GM21526 (cell line): ENCODE measurements at regions not wholly inside any gene's neighbourhood (a gene's known extent, or its start where the extent isn't known, plus 50 kb on each side); places are given as distances from the start of the nearest gene placed in this dataset.
"Not testable (repeated sequence)": the region's sequence is repeated elsewhere in the genome, so short reads cannot be mapped to it uniquely, and the experiment has no call there.

Source experiments
- ATAC-seq: cut with Tn5 transposase; IDR thresholded peaks from one replicate; pipeline ENCODE4 v1.9.1; 2021; ENCODE audit warnings: moderate library complexity; ENCODE audit not compliant: unreplicated experiment, low FRiP score

DNA sequence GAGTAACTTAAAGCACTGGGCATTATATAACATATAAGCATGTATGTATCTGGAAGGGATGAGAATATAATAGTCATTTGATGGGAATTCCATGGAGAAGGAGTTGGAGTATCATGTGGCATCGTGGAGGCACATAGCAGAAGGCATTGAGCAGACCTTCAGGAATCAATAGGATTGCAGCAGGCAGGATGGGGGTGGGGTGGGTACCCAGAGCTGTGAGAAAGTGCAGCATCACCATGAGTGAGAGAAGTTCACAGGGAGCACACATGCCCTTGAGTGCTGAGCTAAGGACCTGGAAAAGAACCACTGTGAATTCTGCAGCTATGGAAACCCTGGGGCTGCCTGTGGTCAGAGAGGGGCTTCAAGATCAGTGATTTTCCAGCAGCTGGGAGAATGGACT lies 57.3 kb downstream of the MED10 start:
- no peak for ATAC-seq

DNA sequence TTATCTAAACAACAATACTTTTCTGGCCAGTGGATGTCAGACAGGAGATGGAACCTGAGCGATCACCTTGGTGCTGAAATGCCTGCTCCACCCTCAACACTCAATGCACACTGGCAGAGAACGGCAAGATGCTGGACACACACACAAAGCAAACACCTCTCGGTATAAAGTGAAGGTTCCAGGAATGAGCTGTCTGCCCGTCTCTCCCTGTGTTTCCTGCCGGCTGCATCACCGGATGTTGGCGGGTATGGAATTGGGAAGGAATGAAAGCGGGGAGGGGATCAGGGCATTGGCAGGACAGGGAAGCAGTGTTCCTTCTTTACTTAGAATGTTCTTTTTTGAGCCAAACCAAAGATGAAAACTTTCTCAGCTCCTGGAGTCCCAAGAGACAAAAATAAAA lies 59.2 kb downstream of the MED10 start:
- ATAC-seq: no peak

- ATAC-seq: no peak
Observed at GRCh38 chr5:6317116-6317798, 61.1 kb downstream of the MED10 start.

- no peak for ATAC-seq
Observed at GRCh38 chr5:6315580-6315979, 62.8 kb downstream of the MED10 start.

DNA sequence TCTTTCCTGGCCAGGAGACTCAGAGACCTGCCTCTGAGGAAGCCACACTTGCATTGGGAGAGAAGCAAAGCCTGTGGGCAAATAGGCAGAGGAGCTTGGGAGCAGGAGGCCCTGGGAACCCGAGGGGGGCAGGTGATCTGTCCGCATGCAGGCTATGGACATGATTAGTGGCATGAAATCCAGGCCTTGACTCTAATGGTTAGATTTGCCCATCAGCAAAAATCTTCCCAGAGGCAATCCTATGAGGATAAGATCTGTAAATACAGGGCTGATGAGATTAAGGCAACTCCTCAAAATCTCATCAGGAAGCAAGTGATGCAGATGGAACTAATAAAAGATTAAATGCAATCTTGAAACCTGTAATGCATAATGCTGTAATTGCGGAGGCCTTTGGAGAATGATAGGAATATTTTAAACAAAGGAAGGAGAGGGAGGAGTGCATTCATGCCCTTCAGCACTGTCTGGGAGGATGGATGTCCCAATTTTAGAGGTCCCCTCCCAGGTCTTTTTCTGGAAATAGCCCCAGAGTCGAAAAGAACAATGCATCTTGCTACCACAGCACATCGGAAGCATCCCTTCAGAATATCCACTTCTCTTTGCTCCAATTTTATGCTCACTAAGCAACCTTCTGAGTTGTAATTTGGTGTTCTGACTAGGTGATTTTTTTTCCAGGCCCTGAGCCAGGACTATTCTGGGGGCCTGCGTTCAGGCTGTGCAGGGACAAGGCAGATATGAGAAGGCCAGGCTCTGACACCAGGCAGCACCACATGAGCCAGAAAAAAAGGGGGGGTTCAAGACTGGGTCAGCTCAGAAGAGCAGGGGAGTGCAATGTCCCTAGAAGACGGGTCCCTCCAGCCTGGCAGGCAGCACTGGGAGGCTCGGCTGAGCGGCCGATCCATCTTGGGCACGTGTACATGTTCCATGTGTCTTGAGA lies 66.5 kb downstream of the MED10 start:
- no peak for ATAC-seq

GRCh38 chr5:6309949-6310348 lies 68.4 kb downstream of the MED10 start:
- ATAC-seq: no peak

DNA sequence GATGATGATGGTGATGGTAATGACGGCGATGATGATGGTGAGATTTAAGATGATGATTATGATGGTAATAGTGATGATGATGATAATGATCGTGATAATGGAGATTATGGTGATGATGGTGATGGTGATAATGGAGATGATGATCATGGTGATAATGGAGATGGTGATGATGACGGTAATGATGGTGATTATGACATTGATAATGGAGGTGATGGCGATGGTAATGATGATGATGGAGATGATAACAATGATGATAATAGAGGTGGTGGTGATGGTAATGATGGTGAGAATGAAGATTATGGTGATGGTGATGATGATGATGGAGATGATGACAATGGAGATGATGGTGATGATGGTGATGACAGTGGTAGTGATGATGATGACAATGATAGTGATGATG lies 69.7 kb downstream of the MED10 start:
- ATAC-seq: no peak

DNA sequence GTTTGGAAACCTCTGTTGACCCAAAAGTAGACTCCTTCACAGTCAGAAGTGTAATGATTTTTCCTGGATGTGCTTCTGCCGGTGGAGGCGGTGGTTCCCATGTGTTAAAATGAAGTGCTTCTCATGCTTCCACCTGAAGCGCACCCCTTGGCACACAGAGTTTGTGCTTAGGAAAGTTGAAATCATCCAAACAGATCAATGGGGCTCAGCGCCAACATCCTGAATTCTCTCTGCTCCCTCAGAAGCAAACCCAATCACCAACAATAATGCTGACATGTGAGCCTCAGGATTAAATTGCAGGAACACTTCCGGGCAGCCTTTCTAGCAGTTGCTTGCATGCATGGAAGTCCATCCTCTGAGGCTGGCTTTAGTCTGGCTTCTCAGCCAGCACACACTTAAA lies 71.0 kb downstream of the MED10 start:
- no peak for ATAC-seq

DNA sequence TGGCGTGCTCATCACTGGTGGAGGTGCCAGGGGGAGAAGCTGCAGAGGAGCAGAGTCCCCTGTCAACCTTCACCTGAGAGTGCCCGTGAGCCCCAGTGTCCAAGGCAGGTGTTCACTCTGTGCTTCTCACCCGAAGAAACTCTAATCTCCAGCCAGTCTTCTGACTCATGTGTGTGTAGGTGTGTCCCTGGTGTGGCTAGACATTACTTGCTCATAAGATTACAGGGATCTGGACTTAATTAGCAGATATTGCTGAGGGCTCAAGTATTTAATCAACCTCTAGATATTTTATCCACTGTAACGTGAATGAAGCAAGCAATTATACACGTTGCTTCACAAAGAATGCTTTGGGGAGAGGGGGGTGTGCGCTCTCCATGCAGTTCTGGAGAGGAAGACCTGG lies 72.5 kb downstream of the MED10 start:
- no peak for ATAC-seq

DNA sequence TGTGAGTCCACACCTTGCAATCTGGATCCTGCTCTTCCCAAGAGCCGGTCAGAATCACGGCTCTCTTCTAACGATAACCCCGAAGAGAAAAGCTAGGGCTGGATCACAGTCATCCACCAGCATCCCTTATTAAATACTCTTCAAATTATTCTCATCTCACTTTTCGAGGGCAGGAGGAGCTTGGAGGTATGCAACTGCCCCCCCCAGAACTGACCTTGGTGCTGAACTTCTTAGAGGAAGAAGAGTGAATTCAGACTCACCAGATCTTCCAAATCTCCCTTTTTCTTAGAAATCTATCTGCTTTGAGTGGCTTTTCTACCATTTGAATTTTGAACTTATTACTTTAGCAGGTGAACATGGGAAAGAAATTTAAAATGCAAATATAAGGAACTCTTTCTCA lies 75.7 kb downstream of the MED10 start:
- no peak for ATAC-seq

- ATAC-seq: no peak
Observed at GRCh38 chr5:6302075-6302474, 76.3 kb downstream of the MED10 start.

- ATAC-seq: no peak
Observed at GRCh38 chr5:6296524-6296923, 81.8 kb downstream of the MED10 start.

- ATAC-seq: no peak
Observed at GRCh38 chr5:6291961-6292360, 86.4 kb downstream of the MED10 start.

DNA sequence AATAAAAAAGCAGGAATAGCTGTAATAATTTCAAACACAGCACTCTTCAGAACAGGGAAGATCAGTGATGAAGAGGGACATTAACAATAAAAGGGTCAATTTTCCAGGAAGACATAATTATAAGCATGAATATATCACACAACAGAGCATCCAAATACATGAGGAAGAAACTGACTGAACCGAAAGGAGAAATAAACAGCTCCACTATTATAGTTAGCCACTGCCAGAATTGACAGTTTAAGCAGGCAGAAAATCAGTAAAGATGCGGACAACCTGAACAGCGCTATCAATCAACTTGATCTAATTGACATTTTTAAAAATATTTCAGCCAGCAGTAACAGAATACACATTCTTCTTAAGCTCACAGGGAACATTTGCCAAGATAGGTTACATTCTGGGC lies 89.1 kb downstream of the MED10 start:
- ATAC-seq: no peak

DNA sequence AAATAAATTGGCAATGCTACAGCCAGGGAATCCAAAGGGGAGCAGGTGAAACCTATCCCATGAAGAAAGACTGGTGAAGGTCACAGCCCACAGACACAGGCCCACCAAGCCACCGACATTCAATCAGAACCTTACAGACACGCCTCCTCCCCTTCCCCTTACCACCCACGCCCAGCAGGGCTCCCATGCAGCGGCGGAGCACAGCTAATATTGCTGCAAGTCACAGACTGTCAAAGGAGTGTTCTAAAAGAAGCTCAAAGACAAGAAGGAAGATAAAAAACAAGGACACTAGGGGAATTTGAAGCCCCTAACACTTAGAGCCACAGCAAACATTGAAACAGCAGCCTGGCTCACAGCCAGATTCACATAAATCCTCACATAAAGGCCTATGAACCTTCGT lies 91.2 kb downstream of the MED10 start:
- no peak for ATAC-seq

DNA sequence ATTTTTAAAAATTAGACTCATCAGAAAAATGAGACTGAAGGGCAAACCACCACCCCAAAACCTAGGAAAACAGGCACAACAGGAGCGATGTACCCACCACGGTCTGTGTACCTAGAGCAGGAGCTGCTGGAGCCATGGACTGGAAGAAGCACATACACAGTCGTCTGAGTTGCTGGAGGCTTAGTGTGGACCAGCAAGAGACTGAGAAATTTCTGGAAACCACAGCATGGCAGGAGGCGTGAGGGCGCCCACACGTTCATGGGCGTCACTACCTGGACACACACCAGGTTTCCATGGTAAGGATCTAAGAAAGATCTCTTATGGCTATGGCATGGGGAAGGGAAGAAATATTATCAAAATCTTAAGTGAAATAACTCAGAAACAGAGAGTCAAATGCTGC lies 91.9 kb downstream of the MED10 start:
- ATAC-seq: no peak

DNA sequence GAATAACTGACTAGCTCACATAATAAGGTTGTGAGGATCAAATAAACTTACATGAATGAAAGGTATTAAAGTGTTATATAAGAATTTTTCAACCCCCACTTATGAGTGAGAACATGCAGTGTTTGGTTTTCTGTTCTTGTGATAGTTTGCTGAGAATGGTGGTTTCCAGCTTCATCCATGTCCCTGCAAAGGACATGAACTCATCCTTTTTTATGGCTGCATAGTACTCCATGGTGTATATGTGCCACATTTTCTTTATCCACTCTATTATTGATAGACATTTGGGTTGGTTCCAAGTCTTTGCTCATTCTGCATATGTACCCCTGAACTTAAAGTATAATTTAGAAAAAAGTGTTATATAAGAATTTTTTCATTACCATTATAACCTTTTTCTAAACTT lies 93.9 kb downstream of the MED10 start:
- ATAC-seq: not testable (repeated sequence)

DNA sequence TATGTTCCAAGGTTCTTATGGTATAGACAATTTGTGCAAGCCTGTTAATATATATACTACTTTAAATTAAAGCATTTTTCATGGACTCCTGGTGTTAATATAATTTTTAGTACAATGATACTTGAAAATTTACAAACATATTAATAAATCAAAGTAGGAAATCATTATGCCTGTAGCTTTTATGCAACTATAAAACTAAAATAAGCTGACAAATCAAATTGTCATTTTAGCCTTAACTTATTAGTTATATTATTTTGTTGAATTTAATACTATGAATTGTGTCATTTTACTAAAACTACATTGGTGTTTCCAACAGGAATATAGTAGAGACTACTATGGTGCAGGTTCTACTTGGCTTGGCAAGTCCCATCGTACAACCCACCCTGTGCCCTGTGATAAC lies 96.0 kb downstream of the MED10 start:
- no peak for ATAC-seq

GRCh38 chr5:6281818-6282217 lies 96.5 kb downstream of the MED10 start:
- no peak for ATAC-seq

GRCh38 chr5:6280425-6281100 lies 97.8 kb downstream of the MED10 start:
- no peak for ATAC-seq

GRCh38 chr5:6279607-6280006 lies 98.7 kb downstream of the MED10 start:
- ATAC-seq: no peak
